K562 (cell line): ENCODE measurements at regions not wholly inside any gene's neighbourhood (a gene's known extent, or its start where the extent isn't known, plus 50 kb on each side); places are given as distances from the start of the nearest gene placed in this dataset.

ENCODE experiments used
- TAF1 ChIP-seq: IDR thresholded peaks from 2 replicates; pipeline ENCODE4 v1.6.1; 2011; ENCODE audit warnings: mild to moderate bottlenecking, low read length, moderate library complexity; ENCODE audit not compliant: insufficient read depth, control insufficient read depth, severe bottlenecking; ENCODE audit errors: extremely low read depth
- TCF7 ChIP-seq: sonication (generic); IDR thresholded peaks from 2 replicates; pipeline ENCODE4 v1.6.1; 2016; ENCODE audit warnings: antibody characterized with exemption, borderline replicate concordance

- TF ChIP-seq TAF1 (no peak), TCF7 (no peak)
Observed at GRCh38 chr1:29864431-29865022, 628.2 kb downstream of the PTPRU start.
